Kidney capillary endothelial cell (primary cell): ENCODE measurements at regions not wholly inside any gene's neighbourhood (a gene's known extent, or its start where the extent isn't known, plus 50 kb on each side); places are given as distances from the start of the nearest gene placed in this dataset.
A peak's percentile ranks its signal among the peaks of the same experiment; 100 is the strongest.

Source experiments
- DNase-seq: peaks from one replicate; pipeline ENCODE4 v3.0.0-alpha.2; 2018; ENCODE audit warnings: low spot score

DNA sequence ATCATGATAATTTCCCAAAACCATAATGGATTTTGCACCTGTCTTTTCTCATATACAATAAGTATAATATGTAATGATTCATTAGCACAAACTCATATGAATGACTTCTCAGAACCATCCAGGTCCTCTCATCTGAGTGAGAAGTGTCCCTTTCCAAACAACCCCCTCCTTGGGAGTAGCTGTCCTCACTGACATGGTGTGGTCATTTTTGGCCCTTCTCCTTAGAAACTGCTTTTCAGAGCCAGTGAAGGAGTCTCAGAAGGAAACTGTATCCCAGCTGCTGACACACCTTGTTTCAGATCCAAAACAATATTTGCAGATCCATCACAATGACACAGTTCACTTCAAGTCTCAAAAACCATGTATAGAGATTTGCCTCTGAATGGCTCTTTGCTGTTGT lies 95.5 kb downstream of the MIS18A start:
- no peak for DNase-seq

GRCh38 chr21:32182449-32182848 lies 96.4 kb downstream of the MIS18A start:
- no peak for DNase-seq

DNA sequence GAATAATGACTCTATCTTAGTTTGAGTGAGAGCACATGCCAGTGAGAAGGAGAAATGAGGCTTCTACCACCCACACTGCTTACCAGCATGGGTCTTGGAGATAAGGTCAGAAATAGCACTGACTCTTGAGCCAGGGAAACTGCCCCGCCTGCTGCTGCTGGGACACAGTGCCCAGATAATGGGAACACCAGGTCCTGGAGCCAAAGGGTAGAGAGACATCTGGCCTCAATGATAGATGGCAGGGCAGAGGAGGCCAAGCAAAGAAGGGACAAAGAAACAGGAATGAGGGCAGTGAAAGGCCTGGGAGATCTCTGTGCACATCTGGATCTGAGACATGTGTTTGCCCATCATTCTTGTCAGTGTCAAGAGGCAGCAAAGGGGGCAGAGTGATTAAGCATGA lies 97.4 kb downstream of the MIS18A start:
- no peak for DNase-seq

GRCh38 chr21:32174819-32175218 lies 104.0 kb downstream of the MIS18A start:
- no peak for DNase-seq

DNA sequence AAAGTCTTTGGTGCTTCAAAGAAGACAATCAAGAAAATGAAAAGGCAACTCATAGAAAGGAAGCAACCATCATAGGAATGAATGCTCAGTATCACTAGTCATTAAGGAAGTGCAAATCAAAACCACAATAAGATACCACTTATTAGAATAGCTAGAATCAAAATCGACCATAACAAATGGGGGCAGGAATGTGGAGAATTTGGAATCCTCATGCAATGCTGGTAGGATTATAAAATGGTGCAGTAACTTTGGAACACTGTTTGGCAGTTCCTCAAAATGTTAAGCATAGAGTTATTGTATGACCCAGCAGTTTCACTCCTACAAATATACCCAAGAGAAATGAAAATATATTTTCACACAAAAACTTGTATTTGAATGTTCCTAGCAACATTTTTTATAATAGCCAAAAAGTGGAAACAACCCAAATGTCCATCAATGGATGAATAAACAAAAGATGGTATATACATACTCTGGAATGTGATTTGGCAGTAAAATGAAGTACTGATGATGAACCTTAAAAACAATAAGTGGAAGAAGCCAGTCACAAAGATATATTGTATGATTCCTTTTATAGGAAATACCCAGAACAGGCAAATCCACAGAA lies 105.6 kb downstream of the MIS18A start:
- no peak for DNase-seq

- no peak for DNase-seq
These were observed 106.7 kb downstream of the MIS18A start for GRCh38 chr21:32172106-32172505.

DNA sequence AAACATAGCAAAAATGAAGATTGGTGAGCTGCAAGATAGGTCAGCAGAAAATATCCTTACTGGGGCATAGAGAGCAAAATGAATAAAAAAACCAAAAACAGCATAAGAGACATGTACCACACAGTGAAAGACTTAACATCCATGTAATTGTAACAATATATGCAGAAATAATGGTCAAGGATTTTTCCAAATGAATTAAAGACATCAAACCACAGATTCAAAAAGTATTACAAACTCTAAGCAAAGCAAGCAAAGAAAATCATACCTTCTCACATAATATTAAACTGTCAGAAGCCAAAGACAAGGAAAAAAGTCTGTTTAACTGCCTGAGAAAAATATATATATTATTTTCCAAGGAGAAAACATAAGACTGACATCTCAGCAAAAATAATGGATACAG lies 111.3 kb downstream of the MIS18A start:
- DNase-seq, result no peak

DNA sequence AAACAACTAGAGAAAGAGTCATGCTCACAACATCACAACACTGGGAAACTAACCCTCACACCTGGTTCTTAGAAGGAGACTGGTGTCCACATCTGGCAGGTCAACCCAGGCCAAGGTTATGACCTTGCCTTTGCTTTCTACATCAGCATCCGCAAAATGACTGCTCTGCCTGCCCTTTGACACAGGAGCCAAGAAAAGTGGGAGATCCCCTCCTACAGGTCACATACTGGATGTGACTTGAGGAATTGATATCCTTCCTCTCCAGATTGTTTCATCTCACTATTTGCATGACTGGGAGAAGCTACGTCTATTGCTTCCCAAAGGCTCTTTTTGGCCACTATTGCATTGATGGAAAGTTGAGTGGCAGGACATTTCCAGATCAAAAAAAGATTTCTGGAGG lies 115.5 kb downstream of the MIS18A start:
- DNase-seq, result no peak

DNA sequence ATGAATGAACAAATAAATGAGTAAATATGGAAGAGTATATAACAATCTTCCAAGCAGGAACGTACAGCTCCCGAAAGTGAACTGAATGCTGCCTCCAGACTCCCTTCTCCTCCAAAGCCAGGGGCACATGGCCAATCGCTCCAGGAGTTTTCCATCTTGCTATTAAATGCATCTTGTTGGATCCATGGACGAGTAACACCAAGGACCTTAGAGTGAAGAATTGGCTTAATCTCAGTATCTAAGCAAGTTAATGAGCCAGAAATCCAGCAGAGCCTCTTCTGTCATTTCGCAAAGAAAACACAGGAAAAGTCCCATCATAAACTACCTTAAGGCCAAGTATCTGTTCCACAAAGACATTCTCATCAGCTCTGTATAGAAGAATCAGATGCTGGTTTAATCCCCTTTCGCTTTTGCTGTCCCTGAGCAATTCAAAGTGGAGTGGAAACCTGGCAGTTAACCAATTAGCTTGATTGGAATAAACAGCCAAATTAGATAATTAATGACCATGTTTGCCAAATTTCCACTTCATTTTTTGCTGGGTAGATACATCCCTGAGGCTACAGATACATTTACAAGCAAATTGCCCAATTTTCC lies 116.0 kb downstream of the MIS18A start:
- DNase-seq, result no peak

DNA sequence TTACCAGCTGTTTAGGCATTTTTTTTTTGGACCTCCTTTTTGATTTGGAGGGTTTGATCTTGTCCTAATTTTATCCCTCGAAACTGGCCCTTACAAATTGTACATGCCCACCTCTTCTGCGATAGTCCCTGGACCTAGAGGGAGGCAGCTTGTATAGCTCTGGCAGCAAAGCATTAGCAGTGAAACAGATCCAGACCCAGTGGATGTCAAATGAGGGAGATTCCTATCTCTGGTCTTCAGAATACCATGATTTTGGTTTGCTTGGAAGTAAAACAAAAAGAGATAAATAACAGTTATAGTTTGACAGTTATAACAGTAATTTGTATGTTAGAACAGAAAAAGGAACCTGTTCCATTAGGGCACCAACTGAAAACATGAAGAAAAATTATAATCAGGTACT lies 123.6 kb downstream of the MIS18A start:
- no peak for DNase-seq

GRCh38 chr21:32147041-32147440 lies 131.8 kb downstream of the MIS18A start:
- no peak for DNase-seq

GRCh38 chr21:32144851-32145250 lies 134.0 kb downstream of the MIS18A start:
- DNase-seq, result no peak

GRCh38 chr21:32143241-32143939 lies 135.5 kb downstream of the MIS18A start:
- DNase-seq, result no peak

DNA sequence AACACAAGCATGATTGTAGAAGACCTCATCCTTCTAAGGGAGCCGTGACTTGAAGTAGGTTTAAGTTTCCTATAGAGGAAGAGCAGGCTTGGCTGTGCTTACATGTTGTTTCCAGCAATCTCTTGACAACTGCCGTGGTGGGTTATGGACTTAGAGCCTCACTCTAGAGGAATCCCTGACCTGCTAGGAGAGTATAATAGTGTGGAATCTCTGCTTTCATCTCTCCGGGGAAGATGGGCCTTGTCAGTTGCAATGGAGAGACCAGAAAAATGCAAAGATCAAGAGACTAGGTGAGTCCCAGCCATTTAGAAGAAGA lies 137.6 kb downstream of the MIS18A start:
- DNase-seq, result no peak

GRCh38 chr21:32140604-32141317 lies 138.1 kb downstream of the MIS18A start:
- DNase-seq, result no peak

GRCh38 chr21:32140151-32140550 lies 138.7 kb downstream of the MIS18A start:
- DNase-seq, result no peak

DNA sequence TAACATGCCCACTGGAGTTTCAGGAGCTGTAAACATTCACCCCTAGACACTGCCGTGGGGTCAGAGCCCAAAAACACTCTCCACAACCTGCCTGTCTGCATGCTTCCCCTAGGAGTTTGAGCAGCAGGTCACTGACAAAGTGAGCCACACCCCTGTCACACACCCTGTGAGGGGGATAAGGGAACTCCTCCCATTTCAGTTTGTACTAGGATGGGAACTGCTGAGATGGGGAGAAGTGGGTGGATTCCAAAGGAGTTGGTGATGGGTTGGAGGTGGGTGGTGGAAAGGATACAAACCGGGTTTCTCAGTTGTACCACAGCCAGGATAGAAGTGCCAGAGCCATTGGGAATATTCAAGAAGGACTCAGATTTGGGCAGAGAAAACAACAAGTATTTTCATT lies 140.2 kb downstream of the MIS18A start:
- DNase-seq, result no peak

DNA sequence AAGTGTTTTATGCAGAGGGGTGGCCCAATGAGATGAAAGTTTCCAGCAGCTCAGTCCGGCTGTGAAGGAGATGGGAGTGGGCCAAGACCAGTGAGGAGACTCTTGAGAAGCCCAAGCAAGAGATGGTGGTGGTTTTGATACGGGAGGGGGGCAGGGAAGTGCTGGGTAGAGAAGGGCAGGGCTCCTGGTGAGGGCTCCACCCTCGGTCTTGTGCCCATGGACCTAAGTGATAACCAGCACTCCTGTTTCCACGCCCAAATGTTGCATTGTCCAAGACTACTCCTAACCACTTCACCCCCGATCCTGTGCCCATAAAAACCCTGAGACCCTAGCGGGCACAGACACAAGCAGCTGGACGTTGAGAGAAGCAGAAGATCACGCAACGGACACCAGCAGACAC lies 140.9 kb downstream of the MIS18A start:
- DNase-seq, result no peak

DNA sequence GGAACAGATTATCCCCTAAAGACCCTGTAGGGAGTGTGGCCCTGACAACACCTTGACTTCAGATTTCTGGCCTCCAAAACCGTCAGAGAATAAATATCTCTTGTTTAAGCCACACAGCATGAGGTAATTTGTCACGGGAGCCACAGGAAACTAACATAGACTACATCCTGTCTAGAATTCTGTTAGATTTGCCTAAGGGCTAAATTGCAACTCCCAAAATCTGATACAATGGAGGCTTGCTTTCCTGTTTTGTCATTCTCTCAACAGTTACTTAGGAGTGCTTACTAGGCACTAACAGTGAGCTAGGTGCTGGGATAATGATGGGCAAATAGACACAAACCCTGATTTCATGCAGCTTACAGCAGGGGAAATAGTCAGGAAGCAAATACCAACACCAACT lies 141.6 kb downstream of the MIS18A start:
- DNase-seq, result peak; percentile 15

DNA sequence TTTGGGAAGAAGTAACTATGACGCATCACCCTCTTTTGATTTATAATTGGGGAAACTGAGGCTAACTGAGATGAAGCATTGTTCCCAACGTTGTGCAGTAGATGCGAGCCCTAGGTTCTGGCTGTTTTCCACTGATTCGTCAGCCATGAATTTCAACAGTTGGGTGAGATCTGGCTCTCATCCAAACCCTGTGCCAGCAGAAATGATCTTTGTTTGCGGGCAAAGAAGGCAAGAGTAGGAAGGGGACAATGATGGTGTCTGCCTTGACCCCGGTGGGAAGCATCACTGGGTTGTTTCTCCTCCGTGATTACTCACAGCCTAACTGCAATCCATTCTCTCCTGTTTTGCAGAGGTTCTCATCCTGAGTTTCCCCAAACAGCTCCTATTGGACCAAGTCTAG lies 142.3 kb downstream of the MIS18A start:
- no peak for DNase-seq

- DNase-seq, result no peak
These were observed 143.2 kb downstream of the MIS18A start for GRCh38 chr21:32135401-32136363.
